ENCODE measurements at regions not wholly inside any gene's neighbourhood (a gene's known extent, or its start where the extent isn't known, plus 50 kb on each side); places are given as distances from the start of the nearest gene placed in this dataset.
"Not testable (repeated sequence)": the region's sequence is repeated elsewhere in the genome, so short reads cannot be mapped to it uniquely, and the experiment has no call there.

- no peak for DNase-seq (ENCODE audit: low spot score)
Observed at GRCh38 chr1:31510853-31511789, 65.2 kb upstream of the TINAGL1 start.

- no peak for DNase-seq (ENCODE audit: low spot score)
Observed at GRCh38 chr1:31511848-31512615, 64.3 kb upstream of the TINAGL1 start.

GRCh38 chr1:31514117-31514516, 62.2 kb upstream of the TINAGL1 start:
- no peak for DNase-seq (ENCODE audit: low spot score)

- DNase-seq (ENCODE audit: low spot score) = no peak
Observed at GRCh38 chr1:31515056-31515775, 61.1 kb upstream of the TINAGL1 start.

GRCh38 chr1:31515936-31516335, 60.4 kb upstream of the TINAGL1 start:
- DNase-seq (ENCODE audit: low spot score) = no peak

GRCh38 chr1:31517301-31517700, 59.0 kb upstream of the TINAGL1 start:
- no peak for DNase-seq (ENCODE audit: low spot score)

- not testable (repeated sequence) for DNase-seq (ENCODE audit: low spot score)
Observed at GRCh38 chr1:31517986-31518385, 58.3 kb upstream of the TINAGL1 start.

- no peak for DNase-seq (ENCODE audit: low spot score)
Observed at GRCh38 chr1:31521761-31522555, 54.4 kb upstream of the TINAGL1 start.

- no peak for DNase-seq (ENCODE audit: low spot score)
Observed at GRCh38 chr1:31522556-31522845, 53.8 kb upstream of the TINAGL1 start.

GRCh38 chr1:31523012-31523411, 53.3 kb upstream of the TINAGL1 start:
- DNase-seq (ENCODE audit: low spot score) = no peak

GRCh38 chr1:31523769-31524168, 52.5 kb upstream of the TINAGL1 start:
- DNase-seq (ENCODE audit: low spot score) = no peak

- no peak for DNase-seq (ENCODE audit: low spot score)
Observed at GRCh38 chr1:31524186-31524901, 52.0 kb upstream of the TINAGL1 start.

All from AG08396 (cell line).